ENCODE measurements at regions not wholly inside any gene's neighbourhood (a gene's known extent, or its start where the extent isn't known, plus 50 kb on each side); places are given as distances from the start of the nearest gene placed in this dataset.

- Histone ChIP-seq H3K27ac (no peak overlapping the region), H3K9me3 (no peaks in the 10 kb centered on the region), H3K36me3 (no peaks in the 10 kb centered on the region), H3K4me1 (no peaks in the 10 kb centered on the region), H3K27me3 (no peaks in the 10 kb centered on the region), H3K4me3 (no peak overlapping the region)
- no peak for TF ChIP-seq CTCF (IDR thresholded peaks at IDR 0.05)
- TF ChIP-seq EP300 (IDR thresholded peaks at IDR 0.05): no peak
- TF ChIP-seq POLR2A (IDR thresholded peaks at IDR 0.05): no peak
- no peak for TF ChIP-seq POLR2AphosphoS5 (IDR thresholded peaks at IDR 0.05)
- ATAC-seq (ENCODE audit: low FRiP score in 2 of 2) (no peak), DNase-seq (no peak)
- 74 to 88% methylated on average over 1 of the region's 1 CpG for WGBS, 2 donors
Observed at GRCh38 chrX:15191830-15192229, 78.1 kb downstream of the ASB9 start.

GRCh38 chrX:15188039-15188438 lies 81.8 kb downstream of the ASB9 start:
- no peaks in the 10 kb centered on the region for H3K36me3 ChIP-seq
- H3K4me1 ChIP-seq: no peaks in the 10 kb centered on the region
- no peak overlapping the region for H3K27ac ChIP-seq
- no peaks in the 10 kb centered on the region for H3K27me3 ChIP-seq
- DNase-seq (no peak), ATAC-seq (ENCODE audit: low FRiP score in 2 of 2) (no peak)
- no peak for TF ChIP-seq POLR2AphosphoS5 (IDR thresholded peaks at IDR 0.05)
- no peak for TF ChIP-seq POLR2A (IDR thresholded peaks at IDR 0.05)
- TF ChIP-seq CTCF (IDR thresholded peaks at IDR 0.05): no peak
- no peak for TF ChIP-seq EP300 (IDR thresholded peaks at IDR 0.05)
- 76 to 100% methylated on average over 1 of the region's 1 CpG for WGBS, 2 donors
- H3K9me3 ChIP-seq: no peaks in the 10 kb centered on the region
- no peak overlapping the region for H3K4me3 ChIP-seq

- no peak overlapping the region for H3K27ac ChIP-seq
- ATAC-seq (ENCODE audit: low FRiP score in 2 of 2) (no peak), DNase-seq (no peak)
- 77 to 85% methylated on average over 3 of the region's 3 CpGs for WGBS, 2 donors
- no peak for TF ChIP-seq CTCF (IDR thresholded peaks at IDR 0.05)
- TF ChIP-seq POLR2A (IDR thresholded peaks at IDR 0.05): no peak
- no peak for TF ChIP-seq EP300 (IDR thresholded peaks at IDR 0.05)
- no peak for TF ChIP-seq POLR2AphosphoS5 (IDR thresholded peaks at IDR 0.05)
- no peaks in the 10 kb centered on the region for H3K9me3 ChIP-seq
- no peaks in the 10 kb centered on the region for H3K27me3 ChIP-seq
- H3K4me1 ChIP-seq: no peaks in the 10 kb centered on the region
- H3K4me3 ChIP-seq: no peak overlapping the region
- no peaks in the 10 kb centered on the region for H3K36me3 ChIP-seq
Observed at GRCh38 chrX:15177316-15177715, 92.6 kb downstream of the ASB9 start.

GRCh38 chrX:15173411-15173810 lies 96.5 kb downstream of the ASB9 start:
- TF ChIP-seq POLR2A (IDR thresholded peaks at IDR 0.05): no peak
- no peak for TF ChIP-seq POLR2AphosphoS5 (IDR thresholded peaks at IDR 0.05)
- no peak for TF ChIP-seq EP300 (IDR thresholded peaks at IDR 0.05)
- no peak for TF ChIP-seq CTCF (IDR thresholded peaks at IDR 0.05)
- H3K4me3 ChIP-seq: no peak overlapping the region
- 68 to 77% methylated on average over 5 of the region's 5 CpGs for WGBS, 2 donors
- no peaks in the 10 kb centered on the region for H3K9me3 ChIP-seq
- H3K27ac ChIP-seq: no peak overlapping the region
- no peaks in the 10 kb centered on the region for H3K4me1 ChIP-seq
- ATAC-seq (ENCODE audit: low FRiP score in 2 of 2) (no peak), DNase-seq (no peak)
- H3K36me3 ChIP-seq: no peaks in the 10 kb centered on the region
- no peaks in the 10 kb centered on the region for H3K27me3 ChIP-seq

- WGBS, 2 donors: 33 to 45% methylated on average over 2 of the region's 2 CpGs
- no peak for DNase-seq
- Histone ChIP-seq H3K9me3 (no peaks in the 10 kb centered on the region), H3K36me3 (no peaks in the 10 kb centered on the region), H3K27ac (no peak overlapping the region), H3K27me3 (no peaks in the 10 kb centered on the region), H3K4me1 (no peaks in the 10 kb centered on the region), H3K4me3 (no peak overlapping the region)
- ATAC-seq (ENCODE audit: low FRiP score in 2 of 2): no peak
- TF ChIP-seq EP300 (IDR thresholded peaks at IDR 0.05) (no peak), CTCF (IDR thresholded peaks at IDR 0.05) (no peak)
Observed at GRCh38 chrX:15170927-15171326, 99.0 kb downstream of the ASB9 start.
